HUDEP-2 (cell line): ENCODE measurements at regions not wholly inside any gene's neighbourhood (a gene's known extent, or its start where the extent isn't known, plus 50 kb on each side); places are given as distances from the start of the nearest gene placed in this dataset.

Experiments
- DNase-seq, 76 experiments: peaks; one replicate each; lab custom pipeline; 2025; ENCODE audit not compliant: unreplicated experiment in 76 of 76; lab: John Stamatoyannopoulos, UW

DNA sequence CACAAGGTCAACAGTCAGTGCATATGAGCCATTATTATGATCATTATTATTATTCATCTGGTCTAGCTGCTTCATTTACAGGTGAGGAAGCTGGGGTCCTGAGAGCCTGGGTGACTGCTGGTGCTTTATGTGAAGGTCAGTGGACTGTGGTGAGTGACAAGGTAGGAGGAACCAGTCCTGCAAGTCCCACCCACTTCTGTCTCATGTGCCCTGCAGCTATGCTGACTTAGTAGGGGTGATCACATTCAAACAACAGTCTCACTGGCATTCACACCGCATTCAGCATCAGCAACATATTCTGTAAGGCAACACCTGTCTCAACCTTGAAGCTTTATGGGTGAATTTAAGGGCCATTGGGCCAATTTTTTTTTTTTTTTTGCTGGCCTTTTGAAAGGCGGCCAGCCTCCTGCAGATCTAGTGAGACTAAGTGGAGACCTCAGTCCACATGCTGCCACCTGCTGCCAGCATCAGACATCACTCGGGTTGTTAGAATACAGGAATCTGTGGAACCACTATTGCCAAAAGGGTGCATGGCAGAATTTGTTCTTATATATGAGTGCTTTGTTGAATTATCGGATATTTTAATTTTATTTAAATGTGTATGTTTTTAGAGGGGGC is 59.9 kb upstream of the CACNA1E start:
- DNase-seq = peak in 15 of 76 experiments; percentile 1 to 36 (median 4)

DNA sequence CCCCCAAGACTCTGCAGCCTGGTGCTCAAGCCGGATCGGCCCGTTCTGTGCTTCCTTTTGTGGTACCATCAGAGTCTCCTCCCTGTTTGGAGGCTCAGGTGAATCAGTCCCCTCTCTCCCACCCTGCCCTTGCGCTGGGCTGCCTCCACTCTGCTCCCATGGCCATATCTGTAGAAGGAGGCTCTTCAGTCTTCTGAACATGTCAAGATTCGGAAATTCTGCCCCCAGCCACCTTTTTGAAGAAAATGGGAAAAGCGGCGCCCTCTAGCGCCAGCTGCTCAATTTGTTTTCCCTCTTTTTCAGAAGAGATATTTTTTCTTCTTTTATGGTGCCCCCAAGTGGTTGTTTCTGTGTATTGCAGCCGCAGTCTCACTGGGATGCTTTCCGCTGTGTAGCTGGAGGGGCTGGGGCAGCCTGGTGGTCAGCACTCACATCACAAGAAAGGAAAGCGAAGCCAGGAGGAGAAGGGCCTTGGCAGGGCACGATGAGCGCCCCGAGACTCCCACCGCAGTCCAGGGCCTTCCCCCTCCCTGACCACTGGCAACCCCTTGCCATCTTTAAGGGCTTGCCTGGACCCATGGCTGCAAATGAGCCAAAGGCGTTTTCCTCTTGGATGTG is 58.4 kb upstream of the CACNA1E start:
- peak in 59 of 76 experiments; percentile 5 to 74 (median 43) for DNase-seq

DNA sequence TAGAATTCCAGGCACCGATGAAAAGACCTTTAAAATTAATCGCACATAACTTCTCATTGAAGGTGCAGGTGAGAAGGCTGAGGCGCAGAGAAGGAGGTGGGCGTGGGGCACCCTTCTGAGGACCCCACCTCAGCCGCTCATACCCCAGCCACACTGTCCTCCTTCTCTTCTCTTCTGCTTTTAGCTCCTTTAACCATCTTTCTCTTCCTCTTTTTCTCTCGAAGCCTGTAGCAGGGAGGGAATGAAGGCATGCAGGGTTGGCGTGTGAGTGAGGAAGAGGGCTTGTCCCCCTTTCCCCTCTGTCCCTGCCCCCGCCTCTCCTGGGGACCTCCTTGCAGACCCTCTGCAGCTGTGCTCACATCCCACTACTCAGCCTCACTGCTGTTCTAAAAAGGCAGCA is 57.8 kb upstream of the CACNA1E start:
- no peak for DNase-seq

DNA sequence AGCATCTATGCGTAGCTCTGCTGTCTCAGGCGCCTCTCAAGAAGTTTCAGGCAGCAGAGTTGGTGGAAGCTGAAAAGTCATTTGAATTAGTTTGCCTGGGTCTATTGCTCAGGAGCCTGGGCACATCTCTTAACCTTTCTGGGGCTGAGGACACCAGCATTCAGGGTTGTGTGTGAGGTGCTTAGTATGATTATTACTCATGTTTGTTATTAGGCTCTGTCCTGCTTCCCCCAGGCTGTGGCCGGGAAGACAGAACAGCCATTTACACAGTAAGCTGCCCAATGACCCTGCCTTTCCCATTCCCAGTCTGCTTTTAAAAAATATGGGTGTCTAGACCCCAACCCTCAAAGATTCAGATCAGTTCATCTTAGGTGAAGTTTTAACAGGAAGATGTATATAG is 53.9 kb upstream of the CACNA1E start:
- DNase-seq = no peak

DNA sequence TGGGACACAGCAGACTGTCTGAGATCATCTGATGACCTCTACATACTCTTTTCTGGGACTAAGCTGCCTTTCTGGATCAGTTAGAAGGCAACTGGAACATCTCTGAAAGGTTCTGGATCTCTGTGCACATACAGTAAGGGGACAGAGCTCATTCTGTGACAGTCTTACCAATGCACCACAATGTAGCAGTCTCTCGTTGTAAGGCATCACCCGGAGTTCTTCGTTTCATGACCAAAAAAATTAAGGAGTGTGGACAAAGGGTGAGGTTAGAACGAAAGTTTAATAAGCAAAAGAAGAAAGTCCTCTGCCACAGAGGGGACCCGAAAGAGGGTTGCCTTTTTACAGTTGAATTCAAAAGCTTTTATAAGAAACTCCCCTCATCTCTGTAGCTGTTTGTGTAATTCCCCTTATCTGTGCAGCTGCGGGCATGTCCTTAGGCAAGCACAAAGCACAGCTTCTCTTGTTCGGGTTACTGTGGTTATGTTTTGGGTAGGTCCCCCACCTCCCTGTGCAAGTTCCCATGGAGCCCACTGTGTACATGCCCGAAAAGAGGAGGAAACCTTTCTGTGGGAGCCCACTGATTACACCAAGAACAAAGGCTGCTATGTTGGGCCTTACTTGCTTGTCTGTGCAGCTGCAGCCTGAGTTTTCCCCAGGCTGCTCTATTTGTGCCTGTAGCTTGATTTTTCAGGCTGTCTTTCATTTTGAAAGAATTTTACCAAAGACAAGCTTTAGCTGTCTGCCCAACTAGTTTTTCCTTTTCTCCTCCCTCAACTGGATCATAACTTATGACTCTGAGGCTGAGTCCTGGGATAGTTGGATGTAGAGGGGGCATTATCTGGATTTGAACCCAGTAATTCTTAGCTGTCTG is 53.1 kb upstream of the CACNA1E start:
- DNase-seq = no peak
